A549 (cell line): ENCODE measurements at regions not wholly inside any gene's neighbourhood (a gene's known extent, or its start where the extent isn't known, plus 50 kb on each side); places are given as distances from the start of the nearest gene placed in this dataset.

Experiments
- CTCF ChIP-seq: fragments of >200 bp; sonication (Bioruptor Twin); formaldehyde crosslinking; IDR thresholded peaks from 3 replicates; pipeline ENCODE4 v1.5.1; 2016
- FOSB ChIP-seq: fragments of 250-450 bp; sonication (Bioruptor Pico); IDR thresholded peaks from 2 replicates; pipeline ENCODE4 v1.5.0; 2020; ENCODE audit warnings: mild to moderate bottlenecking, moderate library complexity
- RFX5 ChIP-seq: fragments of 450-650 bp; IDR thresholded peaks from 2 replicates; pipeline ENCODE4 v1.7.1; 2014; ENCODE audit warnings: antibody characterized with exemption, mild to moderate bottlenecking, moderate library complexity
- SREBF2 ChIP-seq: fragments of 450-650 bp; IDR thresholded peaks from 2 replicates; pipeline ENCODE4 v1.6.1; 2014; ENCODE audit warnings: mild to moderate bottlenecking, moderate library complexity
- ZFP36 ChIP-seq: fragments of 450-650 bp; IDR thresholded peaks from 2 replicates; pipeline ENCODE4 v1.6.1; 2014; ENCODE audit warnings: borderline replicate concordance; ENCODE audit not compliant: partially characterized antibody
- TF ChIP-seq, protein P1 (sequence below): fragments of 250-450 bp; sonication (Bioruptor Pico); IDR thresholded peaks from 2 replicates; pipeline ENCODE4 v1.5.0; 2021; ENCODE audit warnings: mild to moderate bottlenecking, moderate library complexity, borderline replicate concordance
- TF ChIP-seq, protein P2 (sequence below): IDR thresholded peaks from 2 replicates; pipeline ENCODE4 v1.6.1; 2012

DNA sequence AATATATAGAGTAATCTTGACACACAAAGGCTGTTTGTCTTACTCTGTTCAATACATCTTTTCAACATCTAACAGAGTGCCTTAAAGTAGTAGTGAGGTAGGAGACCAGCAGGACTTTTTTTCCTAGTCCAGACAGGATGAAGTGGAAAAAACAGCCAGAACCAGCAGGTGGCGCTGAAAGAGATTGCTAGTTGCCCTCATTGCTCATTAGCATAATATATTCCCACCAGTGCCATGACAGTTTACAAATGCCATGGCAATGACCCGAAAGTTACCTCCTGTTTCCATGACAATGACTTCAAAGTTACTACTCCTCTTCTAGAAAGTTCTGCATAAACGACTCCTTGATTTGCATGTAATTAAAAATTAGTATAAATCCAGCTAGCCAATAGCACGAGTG lies 387.4 kb downstream of the ACTL7B start:
- TF ChIP-seq ZFP36 (no peak), FOSB (CRISPR knock-in tag) (no peak), CTCF (peak; percentile 43), SREBF2 (no peak), RFX5 (no peak)
- TF ChIP-seq, protein P1, sequence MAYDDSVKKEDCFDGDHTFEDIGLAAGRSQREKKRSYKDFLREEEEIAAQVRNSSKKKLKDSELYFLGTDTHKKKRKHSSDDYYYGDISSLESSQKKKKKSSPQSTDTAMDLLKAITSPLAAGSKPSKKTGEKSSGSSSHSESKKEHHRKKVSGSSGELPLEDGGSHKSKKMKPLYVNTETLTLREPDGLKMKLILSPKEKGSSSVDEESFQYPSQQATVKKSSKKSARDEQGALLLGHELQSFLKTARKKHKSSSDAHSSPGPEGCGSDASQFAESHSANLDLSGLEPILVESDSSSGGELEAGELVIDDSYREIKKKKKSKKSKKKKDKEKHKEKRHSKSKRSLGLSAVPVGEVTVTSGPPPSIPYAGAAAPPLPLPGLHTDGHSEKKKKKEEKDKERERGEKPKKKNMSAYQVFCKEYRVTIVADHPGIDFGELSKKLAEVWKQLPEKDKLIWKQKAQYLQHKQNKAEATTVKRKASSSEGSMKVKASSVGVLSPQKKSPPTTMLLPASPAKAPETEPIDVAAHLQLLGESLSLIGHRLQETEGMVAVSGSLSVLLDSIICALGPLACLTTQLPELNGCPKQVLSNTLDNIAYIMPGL (CRISPR knock-in tag), result no peak
- TF ChIP-seq, protein P2, sequence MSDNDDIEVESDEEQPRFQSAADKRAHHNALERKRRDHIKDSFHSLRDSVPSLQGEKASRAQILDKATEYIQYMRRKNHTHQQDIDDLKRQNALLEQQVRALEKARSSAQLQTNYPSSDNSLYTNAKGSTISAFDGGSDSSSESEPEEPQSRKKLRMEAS, result no peak
